CD8-positive, alpha-beta memory T cell (primary cell): ENCODE measurements at regions not wholly inside any gene's neighbourhood (a gene's known extent, or its start where the extent isn't known, plus 50 kb on each side); places are given as distances from the start of the nearest gene placed in this dataset.

Experiments
- CTCF ChIA-PET: fragments of 350-600 bp; sonication (Branson Sonifier 250); formaldehyde crosslinking; loops from one replicate; lab custom pipeline; 2021; ENCODE audit warnings: antibody characterized with exemption; lab: Charles Lee
- POLR2A ChIA-PET: fragments of 350-600 bp; sonication (Branson Sonifier 250); formaldehyde crosslinking; loops from one replicate; lab custom pipeline; 2021; ENCODE audit warnings: antibody characterized with exemption; lab: Charles Lee
- DNase-seq, 5 donors: peaks; one replicate each; pipeline versions ENCODE4 v3.0.0 to v3.0.0-alpha.2; 2020 to 2022; ENCODE audit warnings: mixed read lengths in 1 of 5
- H3K27ac ChIP-seq: one replicate; pipeline ENCODE4 v1.7.0; 2013; ENCODE audit warnings: low read depth, mild to moderate bottlenecking, low read length, moderate library complexity
- H3K27me3 ChIP-seq: 2 replicates; pipeline ENCODE4 v1.7.0; 2013; ENCODE audit warnings: low read length, mild to moderate bottlenecking; ENCODE audit not compliant: insufficient read depth, poor library complexity, severe bottlenecking
- H3K36me3 ChIP-seq: 2 replicates; pipeline ENCODE4 v1.7.0; 2013; ENCODE audit warnings: mild to moderate bottlenecking, low read length, moderate library complexity; ENCODE audit not compliant: insufficient read depth
- H3K4me1 ChIP-seq: 2 replicates; pipeline ENCODE4 v1.7.0; 2013; ENCODE audit warnings: mild to moderate bottlenecking, low read length, moderate library complexity; ENCODE audit not compliant: insufficient read depth
- H3K4me3 ChIP-seq: 2 replicates; pipeline ENCODE4 v1.7.0; 2013; ENCODE audit warnings: mild to moderate bottlenecking, low read length
- H3K9me3 ChIP-seq: 2 replicates; pipeline ENCODE4 v1.7.0; 2013; ENCODE audit warnings: mild to moderate bottlenecking, low read length
- H3K27ac Mint-ChIP-seq, 8 donors: one replicate each; pipeline ENCODE4 v1.8.0; 2020 to 2021; ENCODE audit warnings: mixed read lengths in 8 of 8, mild to moderate bottlenecking in 6 of 8, inconsistent platforms in 3 of 8, moderate library complexity in 3 of 8
- H3K27me3 Mint-ChIP-seq, 2 donors: one replicate each; pipeline ENCODE4 v1.8.0; 2020 to 2021; ENCODE audit warnings: mixed read lengths in 2 of 2, mild to moderate bottlenecking in 1 of 2, moderate library complexity in 1 of 2
- H3K36me3 Mint-ChIP-seq, 3 donors: one replicate each; pipeline ENCODE4 v1.8.0; 2020 to 2021; ENCODE audit warnings: mixed read lengths in 3 of 3, inconsistent platforms in 1 of 3, mild to moderate bottlenecking in 1 of 3
- H3K4me1 Mint-ChIP-seq, 3 donors: one replicate each; pipeline ENCODE4 v1.8.0; 2020 to 2021; ENCODE audit warnings: mixed read lengths in 3 of 3, inconsistent platforms in 1 of 3, mild to moderate bottlenecking in 1 of 3
- H3K4me3 Mint-ChIP-seq, 7 donors: one replicate each; pipeline ENCODE4 v1.8.0; 2020 to 2021; ENCODE audit warnings: mixed read lengths in 7 of 7, mild to moderate bottlenecking in 6 of 7, moderate library complexity in 4 of 7, inconsistent platforms in 2 of 7
- H3K9me3 Mint-ChIP-seq, 5 donors: one replicate each; pipeline ENCODE4 v1.8.0; 2020 to 2022; ENCODE audit warnings: mixed read lengths in 5 of 5, mild to moderate bottlenecking in 3 of 5, moderate library complexity in 2 of 5, inconsistent platforms in 1 of 5

DNA sequence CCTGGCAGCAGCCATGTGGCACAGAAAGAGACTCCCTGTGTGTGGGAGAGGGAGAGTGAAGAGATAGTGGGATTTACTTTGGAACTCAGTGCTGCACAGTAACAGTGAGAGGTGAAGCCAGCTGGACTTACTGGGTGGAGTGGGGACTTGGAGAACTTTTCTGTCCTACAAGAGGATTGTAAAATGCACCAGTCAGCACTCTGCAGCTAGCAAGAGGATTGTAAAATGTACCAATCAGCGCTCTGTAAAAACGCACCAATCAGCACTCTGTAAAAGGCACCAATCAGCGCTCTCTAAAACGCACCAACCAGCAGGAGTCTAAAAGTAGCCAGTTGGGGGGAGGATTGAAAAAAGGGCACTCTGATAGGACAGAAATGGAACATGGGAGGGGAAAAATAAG is 688.8 kb upstream of the ALCAM start:
- H3K4me3 ChIP-seq: no peak overlapping the region
- H3K27ac ChIP-seq: no peak overlapping the region
- H3K27me3 Mint-ChIP-seq: no peaks in the 10 kb centered on the region
- H3K4me3 Mint-ChIP-seq: no peak overlapping the region
- H3K36me3 ChIP-seq: no peaks in the 10 kb centered on the region
- no peaks in the 10 kb centered on the region for H3K4me1 ChIP-seq
- CTCF ChIA-PET: no interaction called here
- H3K36me3 Mint-ChIP-seq: no peaks in the 10 kb centered on the region
- no peak for DNase-seq
- H3K27me3 ChIP-seq: no peaks in the 10 kb centered on the region
- H3K27ac Mint-ChIP-seq: no peak overlapping the region
- POLR2A ChIA-PET: no interaction called here
- H3K4me1 Mint-ChIP-seq: no peaks in the 10 kb centered on the region
- H3K9me3 Mint-ChIP-seq: peaks cover 0 to 4% (median 0%) of the 10 kb centered on the region in 5 donors
- H3K9me3 ChIP-seq: no peaks in the 10 kb centered on the region

DNA sequence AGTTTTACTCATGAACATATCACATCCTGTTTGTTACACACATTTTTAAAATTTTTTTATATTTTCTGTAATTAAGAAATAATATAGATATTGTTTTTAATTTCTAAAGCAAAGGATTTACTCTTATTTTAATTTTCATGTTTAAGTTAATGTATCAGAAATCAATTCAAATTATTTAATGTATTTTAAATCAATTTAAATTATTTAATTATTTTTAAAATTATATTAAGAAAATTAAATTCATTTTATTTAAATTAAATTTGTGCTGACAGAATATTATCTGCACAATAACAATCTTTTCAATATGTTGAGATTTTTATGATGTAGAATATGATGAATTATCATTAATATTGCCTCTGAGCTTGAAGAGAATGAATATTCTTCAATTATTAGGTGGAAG is 681.2 kb upstream of the ALCAM start:
- Histone ChIP-seq H3K4me1 (no peaks in the 10 kb centered on the region), H3K9me3 (no peaks in the 10 kb centered on the region), H3K27ac (no peak overlapping the region), H3K27me3 (no peaks in the 10 kb centered on the region), H3K36me3 (no peaks in the 10 kb centered on the region), H3K4me3 (no peak overlapping the region)
- CTCF ChIA-PET: no interaction called here
- H3K36me3 Mint-ChIP-seq: no peaks in the 10 kb centered on the region
- H3K27me3 Mint-ChIP-seq: no peaks in the 10 kb centered on the region
- DNase-seq: no peak
- POLR2A ChIA-PET: no interaction called here
- no peak overlapping the region for H3K27ac Mint-ChIP-seq
- H3K4me1 Mint-ChIP-seq: no peaks in the 10 kb centered on the region
- H3K9me3 Mint-ChIP-seq: peaks cover 0 to 8% (median 0%) of the 10 kb centered on the region in 5 donors
- H3K4me3 Mint-ChIP-seq: no peak overlapping the region

- H3K9me3 Mint-ChIP-seq: peaks cover 0 to 5% (median 3%) of the 10 kb centered on the region in 5 donors
- H3K27ac ChIP-seq: no peak overlapping the region
- no peak for DNase-seq
- H3K4me3 Mint-ChIP-seq: no peak overlapping the region
- H3K36me3 ChIP-seq: no peaks in the 10 kb centered on the region
- no peaks in the 10 kb centered on the region for H3K9me3 ChIP-seq
- CTCF ChIA-PET: no interaction called here
- H3K4me1 ChIP-seq: no peaks in the 10 kb centered on the region
- H3K4me3 ChIP-seq: no peak overlapping the region
- H3K27me3 ChIP-seq: no peaks in the 10 kb centered on the region
- no peak overlapping the region for H3K27ac Mint-ChIP-seq
- H3K4me1 Mint-ChIP-seq: no peaks in the 10 kb centered on the region
- POLR2A ChIA-PET: no interaction called here
- no peaks in the 10 kb centered on the region for H3K27me3 Mint-ChIP-seq
- no peaks in the 10 kb centered on the region for H3K36me3 Mint-ChIP-seq
Observed at GRCh38 chr3:104687362-104687761, 679.3 kb upstream of the ALCAM start.

- Mint-ChIP-seq H3K4me1 (no peaks in the 10 kb centered on the region), H3K4me3 (no peak overlapping the region), H3K36me3 (no peaks in the 10 kb centered on the region), H3K27ac (no peak overlapping the region), H3K27me3 (no peaks in the 10 kb centered on the region), H3K9me3 (peaks cover 0 to 6% (median 0%) of the 10 kb centered on the region in 5 donors)
- no peak overlapping the region for H3K4me3 ChIP-seq
- no peaks in the 10 kb centered on the region for H3K4me1 ChIP-seq
- no peaks in the 10 kb centered on the region for H3K36me3 ChIP-seq
- H3K27ac ChIP-seq: no peak overlapping the region
- CTCF ChIA-PET: no interaction called here
- no peaks in the 10 kb centered on the region for H3K9me3 ChIP-seq
- no peak for DNase-seq
- POLR2A ChIA-PET: no interaction called here
- H3K27me3 ChIP-seq: no peaks in the 10 kb centered on the region
Observed at GRCh38 chr3:104696470-104696869, 670.2 kb upstream of the ALCAM start.

- Mint-ChIP-seq H3K4me3 (no peak overlapping the region), H3K27me3 (peaks cover 0 to 3% of the 10 kb centered on the region in 2 donors), H3K27ac (no peak overlapping the region), H3K36me3 (no peaks in the 10 kb centered on the region), H3K4me1 (no peaks in the 10 kb centered on the region), H3K9me3 (no peaks in the 10 kb centered on the region)
- DNase-seq: no peak
- ChIA-PET CTCF (no interaction called here), POLR2A (no interaction called here)
- H3K9me3 ChIP-seq: no peaks in the 10 kb centered on the region
- no peaks in the 10 kb centered on the region for H3K27me3 ChIP-seq
- H3K4me3 ChIP-seq: no peak overlapping the region
- H3K27ac ChIP-seq: no peak overlapping the region
- no peaks in the 10 kb centered on the region for H3K4me1 ChIP-seq
- no peaks in the 10 kb centered on the region for H3K36me3 ChIP-seq
Observed at GRCh38 chr3:104711406-104711805, 655.3 kb upstream of the ALCAM start.

DNA sequence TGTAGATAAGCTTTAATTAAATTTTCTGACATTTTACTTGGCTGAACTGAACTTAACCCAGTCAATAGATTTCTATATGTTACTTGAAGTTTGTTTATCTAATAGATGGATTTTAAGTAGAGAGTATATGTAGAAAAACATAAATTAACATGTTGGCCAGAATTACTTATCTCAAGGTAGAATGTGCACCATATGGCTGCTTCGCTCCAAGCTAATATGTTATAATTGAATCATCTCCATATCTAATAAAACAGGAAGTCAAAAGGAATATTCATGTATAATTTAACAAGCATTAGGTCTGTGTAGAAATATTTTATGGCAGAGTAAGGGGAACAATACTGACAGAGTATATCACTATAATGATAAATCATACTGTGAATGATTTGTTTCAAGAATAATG is 650.7 kb upstream of the ALCAM start:
- POLR2A ChIA-PET: no interaction called here
- no peak for DNase-seq
- CTCF ChIA-PET: no interaction called here
- Mint-ChIP-seq H3K36me3 (no peaks in the 10 kb centered on the region), H3K9me3 (no peaks in the 10 kb centered on the region), H3K27ac (no peak overlapping the region), H3K4me1 (no peaks in the 10 kb centered on the region), H3K27me3 (peaks cover 0 to 3% of the 10 kb centered on the region in 2 donors), H3K4me3 (no peak overlapping the region)
- Histone ChIP-seq H3K36me3 (no peaks in the 10 kb centered on the region), H3K9me3 (no peaks in the 10 kb centered on the region), H3K27ac (no peak overlapping the region), H3K4me1 (no peaks in the 10 kb centered on the region), H3K27me3 (no peaks in the 10 kb centered on the region), H3K4me3 (no peak overlapping the region)

DNA sequence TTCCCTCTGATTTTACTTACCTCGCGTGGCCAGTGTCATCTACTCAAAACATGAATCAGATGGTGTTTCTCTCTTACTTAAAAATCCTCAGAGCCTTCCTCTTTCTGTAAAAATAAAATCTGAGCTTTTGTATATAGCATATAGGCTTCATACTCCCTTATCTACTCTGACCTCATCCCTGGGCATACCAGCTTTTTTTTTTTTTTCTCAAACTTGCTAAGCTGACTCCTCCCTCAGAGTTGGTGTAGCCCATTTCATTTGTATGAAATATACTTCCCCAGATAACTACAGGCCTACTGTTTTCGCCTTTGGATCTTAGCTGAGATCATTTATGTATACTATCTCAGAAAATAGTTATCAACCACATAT is 648.9 kb upstream of the ALCAM start:
- H3K4me3 ChIP-seq: no peak overlapping the region
- H3K36me3 Mint-ChIP-seq: no peaks in the 10 kb centered on the region
- H3K27me3 Mint-ChIP-seq: no peaks in the 10 kb centered on the region
- ChIA-PET POLR2A (no interaction called here), CTCF (no interaction called here)
- H3K4me1 ChIP-seq: no peaks in the 10 kb centered on the region
- no peaks in the 10 kb centered on the region for H3K9me3 Mint-ChIP-seq
- H3K36me3 ChIP-seq: no peaks in the 10 kb centered on the region
- H3K4me3 Mint-ChIP-seq: no peak overlapping the region
- H3K9me3 ChIP-seq: no peaks in the 10 kb centered on the region
- H3K27ac ChIP-seq: no peak overlapping the region
- no peaks in the 10 kb centered on the region for H3K4me1 Mint-ChIP-seq
- no peak for DNase-seq
- H3K27me3 ChIP-seq: no peaks in the 10 kb centered on the region
- H3K27ac Mint-ChIP-seq: no peak overlapping the region

DNA sequence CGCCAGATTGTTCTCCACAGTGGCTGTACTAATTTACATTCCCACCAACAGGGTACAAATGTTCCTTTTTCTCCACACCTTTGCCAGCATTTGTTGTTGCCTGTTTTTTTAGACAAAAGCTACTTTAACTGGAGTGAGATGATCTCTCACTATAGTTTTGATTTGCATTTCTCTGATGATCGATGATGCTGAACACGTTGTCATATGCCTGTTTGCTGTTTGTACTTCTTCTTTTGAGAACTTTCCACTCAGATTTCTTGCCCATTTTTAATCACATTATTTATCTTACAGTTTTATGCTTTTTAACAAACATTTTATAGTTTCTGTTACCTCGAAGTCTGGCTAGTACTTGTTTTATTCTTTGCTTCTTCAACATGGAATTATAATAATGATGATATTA is 643.7 kb upstream of the ALCAM start:
- no peaks in the 10 kb centered on the region for H3K9me3 Mint-ChIP-seq
- peaks cover 0 to 1% of the 10 kb centered on the region in 2 donors for H3K27me3 Mint-ChIP-seq
- no peak overlapping the region for H3K27ac Mint-ChIP-seq
- CTCF ChIA-PET: no interaction called here
- H3K4me3 Mint-ChIP-seq: no peak overlapping the region
- Histone ChIP-seq H3K4me1 (no peaks in the 10 kb centered on the region), H3K36me3 (no peaks in the 10 kb centered on the region), H3K9me3 (no peaks in the 10 kb centered on the region), H3K4me3 (no peak overlapping the region), H3K27ac (no peak overlapping the region), H3K27me3 (no peaks in the 10 kb centered on the region)
- POLR2A ChIA-PET: no interaction called here
- no peak for DNase-seq
- no peaks in the 10 kb centered on the region for H3K4me1 Mint-ChIP-seq
- no peaks in the 10 kb centered on the region for H3K36me3 Mint-ChIP-seq

GRCh38 chr3:104731074-104731473 is 635.6 kb upstream of the ALCAM start:
- Mint-ChIP-seq H3K9me3 (no peaks in the 10 kb centered on the region), H3K36me3 (no peaks in the 10 kb centered on the region), H3K4me1 (no peaks in the 10 kb centered on the region), H3K27ac (no peak overlapping the region), H3K27me3 (peaks cover 0 to 3% of the 10 kb centered on the region in 2 donors), H3K4me3 (no peak overlapping the region)
- no peaks in the 10 kb centered on the region for H3K36me3 ChIP-seq
- H3K9me3 ChIP-seq: no peaks in the 10 kb centered on the region
- H3K27me3 ChIP-seq: no peaks in the 10 kb centered on the region
- H3K4me3 ChIP-seq: no peak overlapping the region
- H3K27ac ChIP-seq: no peak overlapping the region
- CTCF ChIA-PET: no interaction called here
- POLR2A ChIA-PET: no interaction called here
- DNase-seq: no peak
- no peaks in the 10 kb centered on the region for H3K4me1 ChIP-seq
